ENCODE measurements at regions not wholly inside any gene's neighbourhood (a gene's known extent, or its start where the extent isn't known, plus 50 kb on each side); places are given as distances from the start of the nearest gene placed in this dataset.

GRCh38 chr6:166684170-166684569 is 57.1 kb upstream of the RPS6KA2 start:
- Histone ChIP-seq H3K27ac (no peak overlapping the region), H3K36me3 (no peaks in the 10 kb centered on the region), H3K9ac (no peak overlapping the region), H3K4me1 (peaks cover 28% of the 10 kb centered on the region), H3K4me3 (no peak overlapping the region), H3K4me2 (no peak overlapping the region), H3K9me3 (peaks cover 13% of the 10 kb centered on the region), H4K20me1 (no peaks in the 10 kb centered on the region; the same call in 1 of the 2 replicates), H3K27me3 (no peaks in the 10 kb centered on the region)
- TF ChIP-seq Cebpa-rat (IDR thresholded peaks at IDR 0.05): no peak

- H3K4me2 ChIP-seq: no peak overlapping the region
- H3K36me3 ChIP-seq: no peaks in the 10 kb centered on the region
- H3K4me3 ChIP-seq: no peak overlapping the region
- peaks cover 13% of the 10 kb centered on the region for H3K9me3 ChIP-seq
- peaks cover 21% of the 10 kb centered on the region for H3K4me1 ChIP-seq
- no peaks in the 10 kb centered on the region for H4K20me1 ChIP-seq
- no peaks in the 10 kb centered on the region for H3K27me3 ChIP-seq
- no peak overlapping the region for H3K9ac ChIP-seq
- no peak for TF ChIP-seq Cebpa-rat (IDR thresholded peaks at IDR 0.05)
- no peak overlapping the region for H3K27ac ChIP-seq
Observed at GRCh38 chr6:166683477-166683876, 56.4 kb upstream of the RPS6KA2 start.

DNA sequence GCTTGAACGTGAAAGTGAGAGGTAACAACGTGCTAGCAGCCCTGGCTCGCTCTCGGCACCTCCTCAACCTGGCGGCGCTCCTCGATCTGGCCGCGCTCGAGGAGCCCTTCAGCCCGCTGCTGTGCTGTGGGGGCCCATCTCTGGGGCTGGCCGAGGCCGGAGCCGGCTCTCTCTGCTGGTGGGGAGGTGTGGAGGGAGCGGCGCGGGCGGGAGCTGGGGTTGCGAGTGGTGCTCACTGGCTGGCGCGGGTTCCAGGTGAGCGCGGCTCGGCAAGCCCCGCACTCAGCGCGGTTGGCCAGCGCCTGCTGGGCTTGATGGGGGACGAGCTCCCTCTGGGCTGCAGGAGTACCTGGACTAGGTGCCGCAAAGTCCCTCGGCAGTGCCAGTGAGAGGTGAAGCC is 52.5 kb upstream of the RPS6KA2 start:
- H3K9me3 ChIP-seq: peaks cover 13% of the 10 kb centered on the region
- H3K36me3 ChIP-seq: no peaks in the 10 kb centered on the region
- no peaks in the 10 kb centered on the region for H4K20me1 ChIP-seq
- no peak overlapping the region for H3K9ac ChIP-seq
- H3K4me3 ChIP-seq: no peak overlapping the region
- H3K27me3 ChIP-seq: no peaks in the 10 kb centered on the region
- H3K4me2 ChIP-seq: no peak overlapping the region
- H3K4me1 ChIP-seq: peaks cover 8% of the 10 kb centered on the region
- no peak for TF ChIP-seq Cebpa-rat (IDR thresholded peaks at IDR 0.05)
- no peak overlapping the region for H3K27ac ChIP-seq

DNA sequence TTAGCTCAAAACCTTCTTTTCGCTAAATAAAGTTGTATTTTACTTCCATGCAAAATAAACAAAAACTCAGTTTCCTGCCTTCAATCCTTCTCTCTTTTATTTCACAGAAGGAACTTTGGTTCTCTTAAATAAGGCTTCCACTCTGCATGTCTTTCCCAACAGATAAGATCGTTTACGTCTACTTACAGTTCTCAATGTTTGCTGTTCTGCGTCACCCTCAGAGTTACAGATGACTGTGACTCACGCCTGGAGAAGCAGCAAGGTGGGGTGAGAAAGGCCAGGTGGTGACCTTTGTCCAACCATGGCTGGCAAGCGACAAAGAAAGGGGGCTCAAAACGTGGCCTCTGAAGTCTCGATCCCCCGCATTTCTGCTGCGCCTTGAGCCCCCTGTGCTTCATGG is 51.4 kb upstream of the RPS6KA2 start:
- no peak overlapping the region for H3K9ac ChIP-seq
- no peak overlapping the region for H3K4me3 ChIP-seq
- H3K4me2 ChIP-seq: no peak overlapping the region
- peaks cover 19% of the 10 kb centered on the region for H3K4me1 ChIP-seq
- H3K36me3 ChIP-seq: no peaks in the 10 kb centered on the region
- TF ChIP-seq Cebpa-rat (IDR thresholded peaks at IDR 0.05): no peak
- peaks cover 13% of the 10 kb centered on the region for H3K9me3 ChIP-seq
- H3K27ac ChIP-seq: no peak overlapping the region
- H3K27me3 ChIP-seq: no peaks in the 10 kb centered on the region
- H4K20me1 ChIP-seq: no peaks in the 10 kb centered on the region

- no peaks in the 10 kb centered on the region for H4K20me1 ChIP-seq
- no peak overlapping the region for H3K4me3 ChIP-seq
- no peak overlapping the region for H3K9ac ChIP-seq
- no peak overlapping the region for H3K4me2 ChIP-seq
- H3K27me3 ChIP-seq: no peaks in the 10 kb centered on the region
- H3K36me3 ChIP-seq: no peaks in the 10 kb centered on the region
- no peak for TF ChIP-seq Cebpa-rat (IDR thresholded peaks at IDR 0.05)
- H3K4me1 ChIP-seq: peaks cover 24% of the 10 kb centered on the region
- no peak overlapping the region for H3K27ac ChIP-seq
- peaks cover 13% of the 10 kb centered on the region for H3K9me3 ChIP-seq
Observed at GRCh38 chr6:166677941-166678340, 50.9 kb upstream of the RPS6KA2 start.

All from BLaER1 (cell line).